GM18498 (cell line): ENCODE measurements at regions not wholly inside any gene's neighbourhood (a gene's known extent, or its start where the extent isn't known, plus 50 kb on each side); places are given as distances from the start of the nearest gene placed in this dataset.
"Not testable (repeated sequence)": the region's sequence is repeated elsewhere in the genome, so short reads cannot be mapped to it uniquely, and the experiment has no call there.

Experiments used
- ATAC-seq: cut with Tn5 transposase; IDR thresholded peaks from one replicate; pipeline ENCODE4 v1.9.1; 2021; ENCODE audit warnings: mild to moderate bottlenecking, moderate library complexity; ENCODE audit not compliant: unreplicated experiment

DNA sequence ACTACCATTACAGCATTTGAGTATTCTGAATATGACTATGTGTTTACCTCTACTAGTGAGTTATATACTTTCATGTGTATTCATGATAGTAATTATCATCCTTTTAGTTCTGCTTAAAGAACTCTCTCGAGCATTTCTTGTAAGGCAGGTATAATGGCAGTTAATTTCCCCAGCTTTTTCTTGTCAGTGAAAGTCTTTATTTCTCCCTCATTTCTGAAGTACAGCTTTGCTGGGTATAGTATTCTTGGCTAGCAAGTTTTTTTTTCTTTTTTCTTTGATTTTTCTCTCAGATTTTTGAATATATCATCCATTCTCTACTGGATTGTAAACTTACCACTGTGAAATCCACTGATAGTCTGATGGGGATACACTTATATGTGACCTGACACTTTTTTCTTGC, 165.9 kb upstream of the ARHGAP5 start:
- ATAC-seq, result no peak

- no peak for ATAC-seq
Measured at GRCh38 chr14:31913370-31913769, 163.7 kb upstream of the ARHGAP5 start.

DNA sequence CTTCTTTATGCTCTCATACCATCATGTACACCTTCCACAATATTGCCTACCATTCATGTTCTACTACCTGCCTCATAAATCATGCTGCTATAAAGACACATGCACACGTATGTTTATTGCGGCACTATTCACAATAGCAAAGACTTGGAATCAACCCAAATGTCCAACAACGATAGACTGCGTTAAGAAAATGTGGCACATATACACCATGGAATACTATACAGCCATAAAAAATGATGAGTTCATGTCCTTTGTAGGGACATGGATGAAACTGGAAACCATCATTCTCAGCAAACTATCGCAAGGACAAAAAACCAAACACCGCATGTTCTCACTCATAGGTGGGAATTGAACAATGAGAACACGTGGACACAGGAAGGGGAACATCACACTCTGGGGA, 158.8 kb upstream of the ARHGAP5 start:
- not testable (repeated sequence) for ATAC-seq

GRCh38 chr14:31920001-31920400, 157.1 kb upstream of the ARHGAP5 start:
- ATAC-seq, result no peak

- ATAC-seq, result no peak
Measured at GRCh38 chr14:31920989-31921650, 156.0 kb upstream of the ARHGAP5 start.

DNA sequence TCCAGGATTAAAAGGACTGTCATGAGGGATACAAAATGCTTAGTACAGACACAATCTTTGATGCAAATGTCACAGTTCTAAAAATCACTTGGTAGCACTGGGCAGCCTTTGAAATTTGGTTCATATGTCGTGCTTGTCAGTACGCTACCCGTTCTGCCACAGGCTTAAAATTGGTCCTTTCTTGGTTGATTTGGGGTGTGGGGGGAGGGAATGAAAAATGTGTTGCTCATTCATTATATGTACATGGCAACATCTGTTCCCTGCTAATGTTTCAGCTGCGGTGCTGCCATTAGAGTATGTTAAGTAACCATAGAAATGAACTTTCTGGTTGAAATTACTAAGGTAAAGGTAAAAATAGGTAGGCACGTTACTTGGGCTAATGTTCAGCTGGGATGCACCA, 155.4 kb upstream of the ARHGAP5 start:
- ATAC-seq, result no peak

- ATAC-seq, result peak; percentile 70
Measured at GRCh38 chr14:31926123-31926522, 151.0 kb upstream of the ARHGAP5 start.

GRCh38 chr14:31926652-31927347, 150.3 kb upstream of the ARHGAP5 start:
- no peak for ATAC-seq

DNA sequence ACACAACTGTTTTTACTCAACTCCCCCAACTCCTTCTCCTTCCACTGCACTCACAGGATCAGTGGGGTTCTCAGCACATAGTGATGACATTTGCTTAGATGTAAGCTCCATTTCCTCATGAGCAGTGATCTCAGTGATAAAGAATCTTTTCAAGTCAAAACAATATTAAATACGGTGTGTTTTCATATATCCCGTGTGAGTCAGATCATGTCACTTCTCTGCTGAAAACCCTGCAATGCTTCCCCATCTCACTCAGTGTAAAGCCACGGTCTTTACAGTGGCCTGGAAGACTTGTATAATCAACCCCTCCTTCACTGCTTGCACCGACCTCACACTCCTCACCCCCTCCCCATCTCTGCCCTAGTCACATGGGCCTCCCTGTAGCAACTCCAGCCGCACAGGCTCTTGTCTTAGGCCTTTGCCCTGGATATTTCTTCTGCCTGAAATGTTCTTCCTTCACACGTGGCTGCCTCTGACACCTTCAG, 149.7 kb upstream of the ARHGAP5 start:
- no peak for ATAC-seq

- ATAC-seq, result no peak
Measured at GRCh38 chr14:31930070-31930469, 147.0 kb upstream of the ARHGAP5 start.

GRCh38 chr14:31930493-31931240, 146.4 kb upstream of the ARHGAP5 start:
- ATAC-seq, result no peak

GRCh38 chr14:31932675-31933074, 144.4 kb upstream of the ARHGAP5 start:
- no peak for ATAC-seq

DNA sequence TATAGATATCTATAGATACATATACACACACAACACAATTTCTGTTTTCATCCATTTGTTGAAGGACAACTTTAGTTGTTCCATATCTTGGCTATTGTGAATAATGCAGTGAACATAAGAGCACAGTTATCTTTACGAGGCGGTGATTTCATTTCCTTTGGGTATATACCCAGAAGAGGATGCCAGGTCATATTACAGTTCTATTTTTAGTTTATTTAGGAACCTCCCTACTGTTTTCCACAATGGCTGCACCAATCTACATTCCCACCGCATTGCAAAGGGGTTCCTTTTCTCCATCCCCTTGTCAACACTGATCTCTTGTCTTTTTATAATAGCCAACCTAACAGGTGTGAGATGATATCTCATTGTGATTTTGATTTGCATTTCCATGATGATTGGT, 143.4 kb upstream of the ARHGAP5 start:
- no peak for ATAC-seq

- ATAC-seq, result no peak
Measured at GRCh38 chr14:31934767-31935266, 142.3 kb upstream of the ARHGAP5 start.

- no peak for ATAC-seq
Measured at GRCh38 chr14:31935391-31935790, 141.7 kb upstream of the ARHGAP5 start.

DNA sequence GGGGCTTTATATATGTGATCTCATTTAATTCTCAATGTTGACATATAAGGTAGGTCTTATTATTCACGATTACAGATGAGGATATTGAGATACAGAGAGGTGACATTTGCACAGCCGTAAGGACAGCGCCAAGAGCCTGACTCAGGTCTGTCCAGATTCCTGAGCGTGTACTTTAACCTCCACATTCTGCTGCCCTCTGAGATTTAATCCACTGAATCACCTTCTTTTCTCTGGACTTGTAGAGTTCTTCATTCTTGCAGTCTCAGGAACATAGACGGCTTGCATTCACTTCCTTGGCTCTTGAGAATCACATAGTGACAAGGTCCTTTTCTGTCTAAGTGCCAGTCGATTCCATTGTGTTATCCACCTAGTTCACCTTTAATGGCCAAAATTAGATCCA, 141.0 kb upstream of the ARHGAP5 start:
- no peak for ATAC-seq

GRCh38 chr14:31937730-31938346, 139.3 kb upstream of the ARHGAP5 start:
- ATAC-seq, result peak; percentile 98

DNA sequence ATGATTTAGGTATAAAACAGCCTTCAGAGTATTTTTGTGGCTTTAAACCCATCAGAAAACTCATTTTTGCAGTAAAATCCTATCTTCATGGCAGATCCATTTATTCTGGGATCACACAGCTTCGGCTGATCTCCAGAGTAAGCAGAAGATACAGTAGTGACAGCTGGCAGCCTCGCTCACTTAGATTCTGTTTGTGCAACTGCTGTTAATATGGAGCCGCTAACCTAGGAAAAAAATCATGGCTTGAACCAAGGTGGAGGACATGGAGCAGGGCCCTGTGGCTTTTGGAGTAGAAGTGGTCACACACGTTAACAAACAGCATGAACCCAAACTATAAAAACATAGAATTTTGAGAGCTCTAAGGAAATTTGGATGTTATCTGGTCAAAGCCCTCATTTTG, 137.2 kb upstream of the ARHGAP5 start:
- no peak for ATAC-seq

DNA sequence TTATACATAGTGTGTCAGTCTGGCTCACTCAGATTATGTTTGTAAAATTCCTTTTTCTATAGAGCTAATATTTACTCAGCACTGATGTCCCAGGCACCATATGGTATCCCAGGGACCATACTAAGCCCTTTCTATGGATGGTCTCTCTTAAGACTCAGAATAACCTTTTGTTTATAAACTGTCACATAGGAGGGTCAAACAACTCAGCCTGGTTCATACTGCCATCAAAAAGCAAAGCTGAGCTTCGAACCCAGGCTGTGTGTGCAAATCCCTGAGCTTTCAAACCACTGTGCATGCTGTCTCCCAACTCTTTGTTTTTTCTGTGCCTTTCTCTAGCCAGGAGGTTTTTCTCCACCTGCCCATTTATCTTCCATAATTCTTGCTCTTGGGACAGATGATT, 135.6 kb upstream of the ARHGAP5 start:
- no peak for ATAC-seq

GRCh38 chr14:31942166-31942841, 134.8 kb upstream of the ARHGAP5 start:
- ATAC-seq, result no peak
